GM18909 (cell line): ENCODE measurements at regions not wholly inside any gene's neighbourhood (a gene's known extent, or its start where the extent isn't known, plus 50 kb on each side); places are given as distances from the start of the nearest gene placed in this dataset.
"Not testable (repeated sequence)": the region's sequence is repeated elsewhere in the genome, so short reads cannot be mapped to it uniquely, and the experiment has no call there.

Experiments
- ATAC-seq: cut with Tn5 transposase; IDR thresholded peaks from one replicate; pipeline ENCODE4 v1.9.1; 2021; ENCODE audit warnings: mild to moderate bottlenecking; ENCODE audit not compliant: unreplicated experiment, poor library complexity

DNA sequence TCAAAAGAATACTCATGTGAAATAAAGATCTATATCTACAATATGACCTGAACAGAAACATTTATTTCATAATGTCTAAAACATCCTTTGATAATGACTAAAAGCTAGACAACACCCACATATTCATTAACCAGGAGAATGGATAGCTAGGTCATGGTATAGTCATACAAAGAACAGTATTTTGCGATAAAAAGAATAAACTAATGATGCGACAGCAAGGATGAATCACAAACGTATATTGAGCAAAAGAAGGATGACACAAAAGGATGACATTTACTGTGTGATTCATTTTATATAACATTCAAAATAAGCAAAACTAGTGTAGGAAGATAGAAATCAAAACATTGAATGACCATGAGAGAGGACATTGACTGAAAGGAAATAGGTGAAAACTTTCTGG, 1233.1 kb downstream of the OTOL1 start:
- no peak for ATAC-seq

DNA sequence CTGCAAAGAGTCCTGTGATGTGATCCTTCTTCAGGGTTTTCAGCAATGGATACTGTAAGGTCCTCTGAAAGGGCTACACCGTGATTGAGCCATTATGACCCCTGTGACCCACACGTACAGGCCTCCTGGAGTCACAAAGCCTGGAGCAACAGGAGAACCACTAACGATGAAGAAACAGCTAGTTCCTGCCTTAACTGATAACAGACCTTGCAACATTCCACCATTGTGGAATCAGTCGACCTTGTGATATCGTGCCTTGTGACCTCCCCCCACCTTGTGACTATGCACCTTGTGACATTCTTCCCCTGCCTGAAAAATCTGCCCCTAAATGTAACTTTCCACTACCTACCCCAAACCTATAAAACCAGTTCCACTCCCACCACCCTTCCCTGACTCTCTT, 1235.4 kb downstream of the OTOL1 start:
- not testable (repeated sequence) for ATAC-seq

DNA sequence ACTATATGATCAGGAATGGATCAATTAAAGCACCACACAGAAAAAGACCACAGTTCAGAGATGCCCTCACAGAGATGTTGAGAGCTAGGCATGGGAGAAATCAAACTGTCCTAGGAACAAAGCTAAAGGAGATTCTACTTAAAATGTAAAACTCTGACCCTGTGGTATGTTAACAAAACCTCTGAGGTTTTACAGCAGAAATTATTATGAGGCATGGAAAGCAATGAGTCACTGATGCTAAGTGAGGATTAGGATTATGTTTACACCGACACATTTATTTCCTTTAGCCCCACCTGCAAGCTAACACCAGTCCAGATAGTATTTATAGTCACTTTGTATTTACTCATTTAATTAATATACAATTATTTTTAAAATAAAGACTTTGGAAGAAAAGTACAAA, 1242.2 kb downstream of the OTOL1 start:
- no peak for ATAC-seq

DNA sequence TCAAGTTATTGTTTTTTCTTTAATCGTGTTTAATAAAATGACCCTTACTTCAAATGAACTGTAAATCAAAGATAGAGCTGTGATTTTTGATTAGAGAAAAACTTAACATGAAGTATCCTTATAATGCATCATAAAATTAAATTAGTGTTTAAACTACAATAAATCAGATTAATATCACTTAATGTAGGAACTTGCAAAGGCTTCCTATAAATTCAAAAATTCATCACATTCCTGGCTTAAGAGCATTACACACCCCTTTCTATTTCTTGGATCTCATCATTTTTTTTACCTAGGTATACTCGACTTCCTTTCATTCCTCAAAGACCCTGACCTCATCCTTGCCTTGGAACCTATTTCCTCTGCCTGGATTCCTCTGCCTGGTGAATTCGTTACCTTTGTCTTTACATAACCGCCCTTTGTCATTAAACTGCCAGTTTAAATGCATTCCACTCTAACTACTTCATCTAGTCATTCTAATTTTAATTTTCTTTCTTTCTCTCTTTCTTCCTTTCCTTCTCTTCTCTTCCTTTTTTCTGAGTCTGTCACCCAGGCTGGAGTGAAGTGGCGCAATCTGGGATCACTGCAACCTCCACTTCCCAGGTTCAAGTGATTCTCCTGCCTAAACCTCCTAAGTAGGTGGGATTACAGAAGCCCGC, 1244.5 kb downstream of the OTOL1 start:
- ATAC-seq: no peak

DNA sequence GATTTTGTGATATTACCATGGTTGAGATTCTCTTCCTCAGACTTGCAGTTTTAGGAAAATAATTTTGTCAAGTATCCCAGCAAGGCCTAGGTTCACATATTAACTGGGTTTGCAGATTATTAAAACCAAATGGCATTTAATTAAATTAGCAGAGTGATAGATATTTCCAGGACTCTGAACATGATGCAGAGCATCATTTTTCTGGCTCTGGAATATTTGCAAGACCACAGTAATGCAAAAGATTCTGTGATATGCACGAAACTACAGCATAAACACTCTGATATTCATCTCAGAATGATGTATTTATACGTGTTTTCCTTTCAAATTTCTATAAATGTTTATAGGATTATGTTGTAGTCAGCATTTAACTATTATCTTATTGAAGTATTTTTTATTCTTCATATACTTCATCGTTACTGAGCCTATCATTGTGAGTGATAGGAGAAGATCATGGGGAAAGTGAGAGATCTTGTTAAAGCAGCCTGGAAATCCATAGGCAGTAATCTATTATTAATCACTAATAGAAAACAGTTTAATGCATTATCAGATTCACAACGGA, 1245.6 kb downstream of the OTOL1 start:
- ATAC-seq: no peak

DNA sequence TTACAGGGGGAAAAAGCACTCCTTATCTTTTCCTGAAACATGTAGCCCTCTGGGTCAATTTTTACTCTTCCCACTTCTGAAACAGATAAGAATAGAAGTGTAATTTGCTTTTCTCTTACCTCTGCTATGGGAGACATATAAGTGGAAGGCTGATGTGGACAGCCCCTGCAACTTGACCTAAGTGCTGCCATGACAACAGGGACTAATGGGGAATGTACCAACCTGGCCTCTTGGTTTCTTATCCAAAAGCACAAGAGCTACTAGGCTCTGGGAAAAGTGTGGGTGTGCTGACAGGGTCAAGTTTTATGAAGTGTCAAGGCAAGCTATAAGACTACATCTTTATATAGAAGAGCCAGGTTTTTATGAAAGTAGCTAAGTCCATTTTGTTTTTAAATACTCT, 1246.5 kb downstream of the OTOL1 start:
- no peak for ATAC-seq

DNA sequence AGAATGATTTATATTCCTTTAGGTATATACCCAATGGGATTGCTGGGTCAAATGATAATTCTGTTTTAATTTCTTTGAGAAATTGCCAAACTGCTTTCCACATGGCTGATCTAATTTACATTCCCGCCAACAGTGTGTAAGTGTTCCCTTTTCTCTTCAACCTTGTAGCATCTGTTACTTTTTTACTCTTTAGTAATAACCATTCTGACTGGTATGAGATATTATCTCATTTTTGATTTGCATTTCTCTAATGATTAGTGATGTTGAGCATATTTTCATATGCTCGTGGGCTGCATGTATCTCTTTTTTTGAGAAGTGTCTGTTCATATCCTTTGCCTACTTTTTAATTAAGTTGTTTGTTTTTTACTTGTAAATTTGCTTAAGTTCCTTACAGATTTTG, 1264.2 kb downstream of the OTOL1 start:
- ATAC-seq: no peak

DNA sequence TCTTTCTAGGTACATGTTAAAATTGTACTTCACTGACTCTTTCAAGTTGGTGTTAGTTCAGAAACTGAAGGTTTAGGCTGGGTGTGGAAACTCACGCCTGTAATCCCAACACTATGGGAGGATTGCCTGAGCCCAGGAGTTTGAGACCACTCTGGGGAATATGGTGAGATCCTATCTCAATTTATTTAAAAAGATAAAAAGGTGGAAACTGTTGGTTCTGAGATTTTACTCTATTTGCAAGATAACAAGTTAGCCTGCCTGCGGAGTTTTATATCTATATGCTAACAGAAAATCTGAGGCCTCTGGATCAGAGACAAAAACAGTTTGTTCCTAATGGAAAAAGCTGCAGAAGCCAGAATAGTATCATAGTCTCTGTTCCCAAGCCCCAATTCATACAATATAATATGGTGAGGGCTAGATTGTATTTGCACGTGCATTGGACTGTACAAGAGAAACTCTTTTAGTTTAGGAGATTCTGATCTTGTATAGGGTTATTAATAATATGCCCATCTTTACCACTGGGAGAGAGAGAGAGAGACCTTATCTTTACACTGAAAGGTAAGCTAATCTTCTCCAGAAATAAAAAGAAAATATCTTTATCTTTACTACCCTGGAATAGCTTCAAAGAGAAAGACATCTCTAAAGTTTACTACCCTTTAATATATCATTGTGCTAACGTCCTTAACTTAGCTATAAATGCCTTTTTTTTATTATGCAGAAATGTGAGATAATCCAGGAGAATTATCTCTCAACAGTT, 1267.6 kb downstream of the OTOL1 start:
- ATAC-seq: no peak

DNA sequence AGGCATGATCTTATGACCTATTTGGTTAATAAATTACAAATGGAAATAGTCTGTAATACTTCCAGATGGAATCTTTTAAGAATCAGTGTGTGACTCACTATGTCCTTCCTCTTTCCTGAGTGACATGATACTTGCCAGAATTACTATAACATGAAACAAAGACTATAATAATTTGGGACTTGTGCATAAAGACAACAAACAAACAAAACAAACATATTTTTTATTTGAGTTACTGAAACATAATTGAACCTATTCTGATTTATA, 1268.1 kb downstream of the OTOL1 start:
- ATAC-seq: no peak

DNA sequence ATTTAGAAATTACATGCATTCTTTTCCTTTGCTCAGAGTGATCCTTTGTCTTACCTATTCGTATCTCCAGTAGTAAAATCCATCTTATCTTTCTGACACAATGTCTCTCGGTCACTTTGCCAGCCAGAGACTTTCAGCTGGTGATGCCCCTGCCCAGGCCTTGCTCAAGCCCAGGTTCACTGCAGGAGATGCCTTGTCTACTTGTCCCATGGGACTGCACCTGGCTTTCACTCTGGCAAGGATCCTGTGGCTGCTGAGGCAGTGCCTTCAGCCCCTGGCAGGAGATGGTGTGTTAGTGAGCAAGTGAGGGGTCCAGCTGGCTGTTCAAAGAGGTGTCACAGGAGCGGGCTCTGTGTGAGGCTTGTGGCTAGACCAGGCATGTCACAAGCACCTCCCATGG, 1268.9 kb downstream of the OTOL1 start:
- no peak for ATAC-seq

DNA sequence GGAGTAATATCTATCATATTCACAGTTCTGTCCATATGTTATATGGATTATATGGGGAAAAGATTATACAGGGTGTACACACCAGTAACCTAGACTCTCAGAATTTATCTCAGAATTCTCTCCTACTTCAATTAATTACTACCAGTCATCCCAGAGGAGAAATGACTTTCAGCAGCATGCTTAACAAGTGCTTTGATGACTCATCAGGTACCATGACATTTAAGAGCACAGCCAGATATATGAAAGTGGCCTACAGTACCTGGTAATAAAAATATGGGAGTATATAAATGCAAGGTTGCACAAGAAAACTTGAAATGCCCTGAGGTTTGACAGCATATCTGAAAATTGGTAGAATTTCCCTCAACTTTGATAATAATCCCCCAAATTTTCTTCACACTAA, 1273.0 kb downstream of the OTOL1 start:
- ATAC-seq: no peak

DNA sequence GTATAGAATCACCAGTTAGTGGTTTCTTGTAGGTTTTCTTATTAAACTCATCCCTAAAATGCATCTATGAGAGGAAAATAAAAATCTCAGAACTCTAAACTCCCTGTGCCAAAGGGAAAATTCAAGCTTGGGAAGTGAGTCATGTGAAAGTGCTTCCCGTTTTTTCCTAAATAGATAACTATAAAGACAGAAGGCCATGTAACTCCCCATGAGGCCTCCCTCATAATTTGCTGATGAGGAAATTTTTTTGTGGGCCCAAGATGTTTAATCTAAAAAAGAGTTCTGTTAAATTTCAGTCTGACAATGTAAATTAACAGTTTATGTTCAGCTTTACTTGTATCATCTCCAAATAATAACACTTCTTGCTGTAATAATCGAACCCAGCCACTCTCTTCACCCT, 1273.9 kb downstream of the OTOL1 start:
- no peak for ATAC-seq

DNA sequence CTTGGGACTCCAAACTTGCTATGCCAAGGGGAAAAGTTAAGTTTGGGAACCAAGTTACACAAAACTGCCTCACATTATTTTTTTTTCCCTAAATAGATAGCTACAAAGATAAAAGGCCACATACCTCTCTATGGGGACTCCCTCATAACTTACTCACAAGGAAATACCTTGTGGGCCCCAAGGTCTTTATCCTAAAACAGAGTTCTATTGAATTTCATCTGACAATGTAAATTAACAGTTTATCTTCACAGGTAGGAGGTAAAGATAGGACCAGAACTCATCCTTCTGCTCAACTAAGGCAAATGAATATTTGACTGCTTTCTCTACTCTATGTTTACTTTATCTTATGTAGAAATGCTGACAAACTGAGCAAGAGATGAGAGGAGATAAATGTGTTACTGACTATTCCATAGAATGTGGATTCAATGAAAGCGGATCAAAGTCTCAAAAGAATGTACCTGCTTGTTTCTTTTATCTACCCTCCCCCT, 1278.0 kb downstream of the OTOL1 start:
- ATAC-seq: no peak

DNA sequence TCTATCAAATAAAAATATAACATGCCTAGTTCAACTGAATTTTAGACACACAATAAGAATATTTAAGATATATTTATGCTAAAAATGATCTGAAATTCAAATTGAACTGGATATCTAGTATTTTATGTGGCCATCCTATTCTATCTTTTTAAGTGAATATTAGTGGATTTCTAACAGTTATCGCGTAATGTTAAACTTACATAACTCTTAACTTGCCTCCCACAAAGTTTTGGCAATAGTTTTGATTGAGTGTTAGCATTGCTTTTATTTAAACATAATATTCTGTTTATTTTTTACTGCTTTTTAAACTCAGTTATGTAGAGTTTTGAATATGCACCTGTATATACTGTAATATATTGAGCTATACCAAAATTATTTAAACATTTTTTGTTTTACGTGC, 1279.5 kb downstream of the OTOL1 start:
- ATAC-seq: no peak

DNA sequence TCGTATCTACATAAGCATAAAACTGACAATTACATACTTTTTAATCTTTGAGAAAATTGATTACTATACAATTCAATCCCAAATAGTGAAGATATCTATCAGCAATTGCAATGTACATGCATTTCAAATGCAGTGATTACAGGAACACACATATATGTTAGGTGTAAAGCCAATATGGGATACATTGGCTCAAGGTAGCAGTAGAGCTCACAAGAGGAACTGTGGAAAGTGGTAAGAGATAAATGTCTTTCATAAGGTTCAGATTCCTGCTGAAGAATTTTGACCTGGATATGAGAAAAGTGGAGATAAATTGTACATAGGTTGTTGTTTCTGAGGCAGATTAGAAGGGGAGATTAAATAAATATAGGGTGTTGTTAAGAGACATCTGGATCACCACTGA, 1280.5 kb downstream of the OTOL1 start:
- ATAC-seq: no peak

DNA sequence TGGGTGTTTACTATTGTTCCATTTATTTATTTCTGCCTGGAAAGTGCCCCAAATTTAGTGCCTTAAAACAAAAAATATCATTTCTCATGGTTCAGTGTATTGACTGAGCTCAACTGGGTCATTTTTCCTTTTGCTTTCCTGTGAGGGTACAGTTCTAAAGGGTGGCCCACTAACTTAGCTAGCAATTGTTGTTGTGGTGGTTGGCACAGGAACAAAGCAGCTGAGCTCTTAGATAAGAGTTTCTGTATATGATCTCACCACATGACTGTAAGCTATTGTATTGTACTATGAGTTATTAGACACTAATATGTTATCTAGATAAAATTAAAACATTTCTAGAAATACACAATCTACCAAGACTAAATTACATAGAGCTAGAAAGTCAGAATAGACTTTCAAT, 1283.7 kb downstream of the OTOL1 start:
- no peak for ATAC-seq

DNA sequence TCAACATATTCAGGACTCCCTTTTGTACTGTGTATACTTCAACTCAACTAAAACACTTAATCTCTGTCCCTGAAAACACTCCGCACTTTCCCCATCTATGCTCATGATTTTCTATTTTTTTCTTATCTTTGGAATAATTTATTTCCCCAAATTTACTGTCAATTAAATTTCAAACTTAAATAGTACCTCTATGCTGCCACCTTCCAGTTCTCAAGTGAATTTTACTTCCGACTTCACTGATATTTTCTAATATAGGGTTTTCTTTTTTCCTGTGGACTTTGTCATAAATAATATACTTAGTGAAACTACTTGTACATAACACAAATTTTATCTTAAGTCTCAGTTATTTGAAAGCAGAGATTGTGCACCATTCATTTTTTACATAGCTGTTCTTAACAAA, 1303.3 kb downstream of the OTOL1 start:
- ATAC-seq: no peak

DNA sequence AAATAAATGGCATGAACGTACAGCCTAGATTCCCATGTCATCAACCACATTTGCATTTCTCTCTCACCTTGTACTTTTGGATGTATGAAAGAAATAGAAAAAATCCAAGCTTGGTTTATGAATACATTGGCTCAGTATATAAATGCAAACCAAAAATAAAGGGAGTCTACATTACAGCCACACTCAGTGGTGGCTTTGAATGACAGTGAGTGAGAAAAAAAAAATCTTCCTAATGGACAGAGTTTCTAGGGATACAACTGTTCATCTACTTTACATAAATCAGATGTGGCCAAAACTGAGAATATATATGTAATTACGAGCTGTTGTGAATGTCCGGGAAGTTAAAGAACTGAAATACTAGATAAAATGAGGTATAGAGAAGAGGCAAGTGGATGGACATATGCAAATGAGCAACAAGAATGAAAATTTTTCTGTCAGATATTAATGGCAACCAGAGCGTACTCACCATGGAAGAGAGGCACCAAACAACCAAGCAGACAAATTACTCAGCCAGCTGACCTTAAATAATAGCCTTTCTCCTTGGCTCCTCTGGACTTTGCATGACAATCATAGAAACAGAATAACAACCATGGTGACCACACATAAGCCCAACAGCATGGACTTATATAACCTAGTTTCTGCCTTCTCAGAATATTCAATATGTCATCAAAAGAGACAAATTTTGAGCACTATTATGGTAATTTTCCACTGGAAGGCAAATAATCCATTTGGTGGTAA, 1305.8 kb downstream of the OTOL1 start:
- no peak for ATAC-seq

DNA sequence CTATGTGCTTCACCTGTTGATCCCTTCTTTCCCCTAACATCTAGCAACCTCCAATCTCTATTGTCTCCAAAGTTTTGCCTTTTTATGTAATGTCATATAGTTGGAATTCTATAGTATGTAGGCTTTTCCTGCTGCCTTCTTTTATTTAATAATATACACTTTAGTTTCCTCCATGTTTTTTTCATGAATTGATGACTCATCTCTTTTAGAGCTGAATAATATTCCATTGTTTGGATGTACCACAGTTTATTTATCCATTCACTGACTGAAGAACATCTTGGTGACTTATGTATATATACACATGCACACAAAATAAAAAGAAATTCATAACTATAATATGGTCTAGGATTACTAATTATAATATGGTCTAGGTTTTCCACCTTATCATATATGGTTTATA, 1314.2 kb downstream of the OTOL1 start:
- ATAC-seq: no peak

DNA sequence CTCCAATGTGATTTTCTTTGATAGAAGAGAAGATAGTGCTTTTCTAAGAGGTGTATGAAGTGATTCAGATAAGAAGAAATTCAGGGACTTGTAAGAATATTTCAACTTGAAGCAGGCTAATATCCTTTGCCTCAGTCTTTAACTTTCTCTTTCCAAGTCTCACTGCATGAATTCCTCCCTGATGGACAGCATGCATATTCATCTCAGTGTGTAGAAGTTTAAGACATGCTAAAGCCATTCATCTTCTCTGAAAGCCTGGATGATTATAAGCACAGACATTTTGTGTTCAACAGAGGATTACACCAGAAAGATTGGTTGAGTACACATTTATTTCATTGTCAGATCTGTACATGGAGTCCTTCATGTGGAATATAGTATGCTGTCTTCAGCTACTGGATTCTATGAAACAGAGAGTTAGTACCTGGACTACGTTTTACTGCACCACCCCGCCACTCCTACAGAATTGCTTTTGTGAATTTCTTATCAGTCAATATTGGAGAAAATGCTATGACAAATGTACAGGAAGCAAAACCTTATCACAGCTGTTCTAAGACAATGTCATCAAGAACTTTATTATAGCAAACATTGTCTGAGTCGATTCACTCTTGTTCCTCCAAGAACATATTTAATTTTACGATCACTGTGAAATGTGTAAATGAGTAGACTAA, 1346.1 kb downstream of the OTOL1 start:
- no peak for ATAC-seq

DNA sequence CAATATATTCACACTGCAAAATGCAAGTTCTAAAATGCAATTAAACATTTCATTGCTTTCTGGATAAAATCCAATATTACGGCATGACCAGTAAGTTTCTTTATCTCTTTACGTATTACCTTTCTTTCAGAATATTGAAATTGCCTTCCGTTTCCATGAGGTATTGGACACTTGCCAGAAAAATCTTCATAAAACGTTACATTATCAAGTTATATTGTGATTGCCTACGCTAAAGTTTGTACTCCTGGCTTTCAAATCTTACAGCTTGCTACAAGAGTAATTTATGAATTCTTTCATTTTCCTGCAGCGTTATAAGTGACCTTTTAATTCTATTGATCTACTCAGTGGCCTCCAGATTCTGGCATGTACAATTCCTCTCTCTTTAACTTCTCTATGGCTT, 1349.3 kb downstream of the OTOL1 start:
- no peak for ATAC-seq
